ENCODE measurements at regions not wholly inside any gene's neighbourhood (a gene's known extent, or its start where the extent isn't known, plus 50 kb on each side); places are given as distances from the start of the nearest gene placed in this dataset.

DNA sequence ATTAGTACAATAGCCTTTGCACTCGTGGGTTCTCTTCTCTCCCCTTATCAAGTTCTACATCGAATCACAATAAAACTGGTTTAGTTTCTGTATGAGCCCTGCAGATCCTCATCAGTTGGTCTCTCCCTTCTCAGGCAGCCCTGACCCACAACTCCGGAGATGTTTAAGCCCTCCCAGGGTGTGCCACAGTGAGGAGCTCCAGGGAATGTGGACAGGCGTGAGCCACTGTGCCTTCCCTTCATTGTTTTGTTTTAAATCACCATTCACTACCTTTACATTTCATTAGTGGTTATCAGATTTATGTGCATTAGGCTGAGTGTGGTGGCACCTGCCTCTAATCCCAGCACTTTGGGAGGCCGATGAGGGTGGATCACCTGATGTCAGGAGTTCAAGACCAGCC, 133.2 kb downstream of the LARP7 start:
- DNase-seq (ENCODE audit: insufficient read length, low spot score) (no peak), FAIRE-seq (no peak)
- TF ChIP-seq, protein P1, sequence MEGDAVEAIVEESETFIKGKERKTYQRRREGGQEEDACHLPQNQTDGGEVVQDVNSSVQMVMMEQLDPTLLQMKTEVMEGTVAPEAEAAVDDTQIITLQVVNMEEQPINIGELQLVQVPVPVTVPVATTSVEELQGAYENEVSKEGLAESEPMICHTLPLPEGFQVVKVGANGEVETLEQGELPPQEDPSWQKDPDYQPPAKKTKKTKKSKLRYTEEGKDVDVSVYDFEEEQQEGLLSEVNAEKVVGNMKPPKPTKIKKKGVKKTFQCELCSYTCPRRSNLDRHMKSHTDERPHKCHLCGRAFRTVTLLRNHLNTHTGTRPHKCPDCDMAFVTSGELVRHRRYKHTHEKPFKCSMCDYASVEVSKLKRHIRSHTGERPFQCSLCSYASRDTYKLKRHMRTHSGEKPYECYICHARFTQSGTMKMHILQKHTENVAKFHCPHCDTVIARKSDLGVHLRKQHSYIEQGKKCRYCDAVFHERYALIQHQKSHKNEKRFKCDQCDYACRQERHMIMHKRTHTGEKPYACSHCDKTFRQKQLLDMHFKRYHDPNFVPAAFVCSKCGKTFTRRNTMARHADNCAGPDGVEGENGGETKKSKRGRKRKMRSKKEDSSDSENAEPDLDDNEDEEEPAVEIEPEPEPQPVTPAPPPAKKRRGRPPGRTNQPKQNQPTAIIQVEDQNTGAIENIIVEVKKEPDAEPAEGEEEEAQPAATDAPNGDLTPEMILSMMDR (IDR thresholded peaks at IDR 0.05; ENCODE audit: insufficient read depth, missing control alignments), result no peak

DNA sequence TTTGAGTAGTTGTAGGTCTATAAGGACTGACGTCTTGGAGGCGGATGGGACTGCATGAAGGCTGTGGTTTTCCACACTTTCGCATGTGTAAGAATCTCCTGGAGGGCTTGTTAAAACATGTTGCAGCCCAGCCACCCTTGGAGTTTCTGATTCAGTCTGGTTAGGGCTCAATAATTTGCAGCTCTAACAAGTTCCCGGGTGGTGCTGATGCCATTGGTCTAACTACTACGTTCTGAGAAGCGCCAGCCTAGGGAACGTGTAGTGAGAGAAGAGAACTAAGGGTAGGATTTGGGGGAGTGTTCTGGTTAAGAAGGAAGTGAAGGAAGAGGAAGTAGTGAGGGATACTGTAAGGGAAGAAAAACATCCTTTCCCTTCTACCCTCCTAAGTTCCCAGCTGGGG, 138.9 kb downstream of the LARP7 start:
- TF ChIP-seq, protein P1 (IDR thresholded peaks at IDR 0.05; ENCODE audit: insufficient read depth, missing control alignments), result no peak
- DNase-seq (ENCODE audit: insufficient read length, low spot score) (no peak), FAIRE-seq (no peak)

DNA sequence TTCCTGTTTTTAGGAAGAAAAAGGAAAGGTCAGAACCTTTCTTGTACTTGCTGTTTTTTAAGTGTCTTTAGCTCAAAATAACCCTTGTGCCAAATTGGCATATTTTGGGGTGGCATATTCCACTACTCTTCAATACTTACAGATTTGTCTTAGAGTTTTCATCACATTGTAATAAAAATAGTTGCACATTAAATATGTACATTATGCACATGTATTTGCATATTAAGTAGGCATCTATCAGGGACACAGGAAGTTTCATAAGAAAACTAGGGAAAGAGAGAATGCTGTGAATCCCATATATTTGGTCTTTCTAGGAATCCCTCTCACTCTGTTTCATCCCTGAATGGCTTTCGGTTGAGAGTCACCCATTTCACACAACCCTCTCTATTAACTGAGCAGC, 139.6 kb downstream of the LARP7 start:
- TF ChIP-seq, protein P1 (IDR thresholded peaks at IDR 0.05; ENCODE audit: insufficient read depth, missing control alignments), result no peak
- no peak for FAIRE-seq
- DNase-seq (ENCODE audit: insufficient read length, low spot score), result no peak

DNA sequence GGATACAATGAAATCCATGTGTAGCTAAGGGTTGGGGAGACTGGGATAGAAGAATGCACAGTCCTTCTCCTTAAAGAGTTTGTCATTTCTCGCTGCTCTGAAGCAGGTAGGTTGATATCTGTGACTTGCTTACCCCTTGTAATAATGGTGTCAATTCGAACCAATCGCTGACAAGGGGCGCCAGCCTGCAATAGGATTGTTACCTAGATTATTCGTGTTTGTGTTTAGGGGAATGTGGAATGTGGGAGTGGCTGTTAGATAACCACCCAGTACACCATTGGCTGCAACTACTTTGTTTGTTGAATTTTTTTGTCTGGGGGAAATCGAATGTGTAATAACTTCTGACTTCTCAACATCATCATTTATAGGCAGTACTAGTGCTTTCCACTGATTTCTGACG, 141.6 kb downstream of the LARP7 start:
- DNase-seq (ENCODE audit: insufficient read length, low spot score) (no peak), FAIRE-seq (no peak)
- TF ChIP-seq, protein P1 (IDR thresholded peaks at IDR 0.05; ENCODE audit: insufficient read depth, missing control alignments), result no peak

DNA sequence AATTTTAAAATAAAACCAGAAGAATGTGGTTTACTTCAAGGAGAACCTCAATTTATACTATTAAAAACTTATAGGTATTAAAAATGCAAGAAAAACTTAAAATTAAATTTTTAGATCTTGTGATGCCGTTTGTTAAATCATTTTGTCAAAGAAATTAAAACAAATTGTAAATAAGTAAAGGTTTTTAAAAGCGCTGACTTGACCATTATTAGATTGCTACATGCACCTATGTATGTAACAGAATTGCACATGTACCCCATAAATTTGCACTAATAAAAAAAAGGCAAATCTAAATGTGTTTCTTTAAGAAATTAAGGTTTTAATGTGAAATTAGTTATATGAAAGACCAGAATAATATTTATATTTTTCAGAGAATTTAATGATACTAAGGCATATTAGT, 156.1 kb downstream of the LARP7 start:
- FAIRE-seq (no peak), DNase-seq (ENCODE audit: insufficient read length, low spot score) (no peak)
- TF ChIP-seq, protein P1 (IDR thresholded peaks at IDR 0.05; ENCODE audit: insufficient read depth, missing control alignments), result no peak

DNA sequence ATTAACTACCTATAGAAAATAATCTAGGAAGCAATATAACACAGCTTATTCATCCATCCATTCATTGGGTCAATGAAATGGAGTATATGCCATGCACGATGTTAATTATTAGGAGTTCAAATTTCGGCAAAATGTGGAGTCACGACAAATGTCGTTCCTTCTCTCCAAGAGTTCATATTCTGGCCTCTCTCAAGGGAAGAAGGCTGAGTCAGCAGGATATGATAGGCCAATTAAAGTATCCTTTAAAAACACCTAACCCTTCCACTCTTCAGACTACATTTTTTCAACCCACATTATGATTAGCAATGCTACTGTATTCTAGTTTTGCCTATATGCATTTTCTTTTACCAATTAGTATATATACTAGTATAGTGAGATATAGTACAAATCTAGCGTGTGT, 163.1 kb downstream of the LARP7 start:
- DNase-seq (ENCODE audit: insufficient read length, low spot score), result no peak
- no peak for FAIRE-seq
- TF ChIP-seq, protein P1 (IDR thresholded peaks at IDR 0.05; ENCODE audit: insufficient read depth, missing control alignments), result no peak

DNA sequence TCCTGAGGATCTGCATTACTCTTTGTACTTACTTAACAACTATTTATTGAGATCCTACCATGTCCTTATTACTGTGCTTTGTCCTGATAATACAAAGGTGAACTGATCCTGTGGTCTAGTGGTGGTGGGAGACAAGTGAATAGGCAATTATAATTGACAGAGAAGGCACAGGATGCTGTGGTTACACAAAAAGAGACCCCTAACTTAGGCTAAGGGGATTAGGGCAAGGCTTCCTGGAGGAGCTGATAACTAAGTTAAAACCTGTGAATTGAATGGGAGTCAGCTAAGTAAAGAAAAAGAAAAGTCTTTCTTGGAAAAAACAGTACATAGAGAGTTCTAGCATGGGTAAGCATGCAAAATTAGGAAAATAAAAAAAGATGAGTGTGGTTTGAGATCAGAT, 164.4 kb downstream of the LARP7 start:
- DNase-seq (ENCODE audit: insufficient read length, low spot score), result no peak
- no peak for FAIRE-seq
- TF ChIP-seq, protein P1 (IDR thresholded peaks at IDR 0.05; ENCODE audit: insufficient read depth, missing control alignments), result no peak
